Astrocyte (in vitro differentiated cells and primary cell): ENCODE measurements at regions not wholly inside any gene's neighbourhood (a gene's known extent, or its start where the extent isn't known, plus 50 kb on each side); places are given as distances from the start of the nearest gene placed in this dataset.

Experiments used
- EZH2 ChIP-seq: IDR thresholded peaks from 2 replicates; pipeline ENCODE4 v1.6.1; 2012; ENCODE audit warnings: mild to moderate bottlenecking, low read length, inconsistent platforms; ENCODE audit not compliant: insufficient read depth
- TF ChIP-seq, protein P1 (sequence below): IDR thresholded peaks from 2 replicates; pipeline ENCODE4 v1.5.1; 2011; ENCODE audit warnings: low read depth, mild to moderate bottlenecking, inconsistent platforms, low read length, moderate library complexity; ENCODE audit not compliant: insufficient read depth

DNA sequence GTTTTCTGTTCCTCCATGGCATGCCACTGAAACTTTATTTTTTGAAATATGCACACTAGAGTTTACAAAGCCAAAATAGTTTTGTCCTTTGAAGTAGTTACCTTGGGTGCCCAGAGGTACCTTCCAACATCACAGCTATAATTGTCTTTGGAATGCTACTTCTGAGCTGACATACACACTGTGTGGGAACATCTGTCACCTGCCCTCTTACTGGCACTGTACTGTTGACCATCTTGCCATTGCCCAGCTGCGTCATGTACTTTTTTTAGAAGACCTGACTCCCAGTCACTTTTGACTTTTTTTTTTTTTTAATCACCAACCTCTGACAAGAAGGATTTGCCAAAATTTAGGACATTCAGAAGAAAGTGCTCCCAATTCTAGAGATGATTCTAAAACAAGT, 200.5 kb upstream of the CXorf66 start:
- TF ChIP-seq, protein P1, sequence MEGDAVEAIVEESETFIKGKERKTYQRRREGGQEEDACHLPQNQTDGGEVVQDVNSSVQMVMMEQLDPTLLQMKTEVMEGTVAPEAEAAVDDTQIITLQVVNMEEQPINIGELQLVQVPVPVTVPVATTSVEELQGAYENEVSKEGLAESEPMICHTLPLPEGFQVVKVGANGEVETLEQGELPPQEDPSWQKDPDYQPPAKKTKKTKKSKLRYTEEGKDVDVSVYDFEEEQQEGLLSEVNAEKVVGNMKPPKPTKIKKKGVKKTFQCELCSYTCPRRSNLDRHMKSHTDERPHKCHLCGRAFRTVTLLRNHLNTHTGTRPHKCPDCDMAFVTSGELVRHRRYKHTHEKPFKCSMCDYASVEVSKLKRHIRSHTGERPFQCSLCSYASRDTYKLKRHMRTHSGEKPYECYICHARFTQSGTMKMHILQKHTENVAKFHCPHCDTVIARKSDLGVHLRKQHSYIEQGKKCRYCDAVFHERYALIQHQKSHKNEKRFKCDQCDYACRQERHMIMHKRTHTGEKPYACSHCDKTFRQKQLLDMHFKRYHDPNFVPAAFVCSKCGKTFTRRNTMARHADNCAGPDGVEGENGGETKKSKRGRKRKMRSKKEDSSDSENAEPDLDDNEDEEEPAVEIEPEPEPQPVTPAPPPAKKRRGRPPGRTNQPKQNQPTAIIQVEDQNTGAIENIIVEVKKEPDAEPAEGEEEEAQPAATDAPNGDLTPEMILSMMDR = no peak
- TF ChIP-seq EZH2 = no peak
